GM18873 (cell line): ENCODE measurements at regions not wholly inside any gene's neighbourhood (a gene's known extent, or its start where the extent isn't known, plus 50 kb on each side); places are given as distances from the start of the nearest gene placed in this dataset.
"Not testable (repeated sequence)": the region's sequence is repeated elsewhere in the genome, so short reads cannot be mapped to it uniquely, and the experiment has no call there.

Source experiments
- ATAC-seq: cut with Tn5 transposase; IDR thresholded peaks from one replicate; pipeline ENCODE4 v1.9.1; 2021; ENCODE audit warnings: mild to moderate bottlenecking, moderate library complexity, moderate number of reproducible peaks; ENCODE audit not compliant: unreplicated experiment, low FRiP score

- ATAC-seq: no peak
These were observed 454.0 kb upstream of the RGMB start for GRCh38 chr5:98319299-98320011.

GRCh38 chr5:98320343-98320742, 453.1 kb upstream of the RGMB start:
- ATAC-seq: no peak

GRCh38 chr5:98321361-98321760, 452.1 kb upstream of the RGMB start:
- no peak for ATAC-seq

- not testable (repeated sequence) for ATAC-seq
These were observed 448.3 kb upstream of the RGMB start for GRCh38 chr5:98325187-98325586.

GRCh38 chr5:98328015-98328414, 445.4 kb upstream of the RGMB start:
- no peak for ATAC-seq

- no peak for ATAC-seq
These were observed 442.6 kb upstream of the RGMB start for GRCh38 chr5:98330871-98331270.

GRCh38 chr5:98333921-98334320, 439.5 kb upstream of the RGMB start:
- no peak for ATAC-seq

GRCh38 chr5:98334946-98335345, 438.5 kb upstream of the RGMB start:
- no peak for ATAC-seq

- no peak for ATAC-seq
These were observed 434.2 kb upstream of the RGMB start for GRCh38 chr5:98339141-98339848.

GRCh38 chr5:98341038-98342032, 432.1 kb upstream of the RGMB start:
- no peak for ATAC-seq

GRCh38 chr5:98342958-98343660, 430.4 kb upstream of the RGMB start:
- not testable (repeated sequence) for ATAC-seq

GRCh38 chr5:98349251-98349989, 424.0 kb upstream of the RGMB start:
- no peak for ATAC-seq

GRCh38 chr5:98349990-98350365, 423.5 kb upstream of the RGMB start:
- ATAC-seq: no peak

- ATAC-seq: no peak
These were observed 418.5 kb upstream of the RGMB start for GRCh38 chr5:98354922-98355321.

- no peak for ATAC-seq
These were observed 412.9 kb upstream of the RGMB start for GRCh38 chr5:98360548-98360947.

- no peak for ATAC-seq
These were observed 410.3 kb upstream of the RGMB start for GRCh38 chr5:98363157-98363556.

- no peak for ATAC-seq
These were observed 408.9 kb upstream of the RGMB start for GRCh38 chr5:98364549-98364948.

- ATAC-seq: no peak
These were observed 408.3 kb upstream of the RGMB start for GRCh38 chr5:98365126-98365525.

GRCh38 chr5:98368141-98368540, 405.3 kb upstream of the RGMB start:
- ATAC-seq: no peak

GRCh38 chr5:98372351-98372750, 401.1 kb upstream of the RGMB start:
- no peak for ATAC-seq
